Jurkat, Clone E6-1 (cell line): ENCODE measurements at regions not wholly inside any gene's neighbourhood (a gene's known extent, or its start where the extent isn't known, plus 50 kb on each side); places are given as distances from the start of the nearest gene placed in this dataset.
"Not testable (repeated sequence)": the region's sequence is repeated elsewhere in the genome, so short reads cannot be mapped to it uniquely, and the experiment has no call there.

ENCODE experiments used
- DNase-seq: peaks from one replicate; pipeline ENCODE4 v3.0.0-alpha.2; 2011; ENCODE audit warnings: low read depth, low spot score
- H3K4me3 ChIP-seq: 2 replicates; pipeline ENCODE4 v1.5.1; 2011; ENCODE audit warnings: mild to moderate bottlenecking, low read length, control low read depth, moderate library complexity

GRCh38 chr18:14978191-14978590, 230.2 kb downstream of the ANKRD30B start:
- no peak for DNase-seq
- H3K4me3 ChIP-seq = no peak overlapping the region

DNA sequence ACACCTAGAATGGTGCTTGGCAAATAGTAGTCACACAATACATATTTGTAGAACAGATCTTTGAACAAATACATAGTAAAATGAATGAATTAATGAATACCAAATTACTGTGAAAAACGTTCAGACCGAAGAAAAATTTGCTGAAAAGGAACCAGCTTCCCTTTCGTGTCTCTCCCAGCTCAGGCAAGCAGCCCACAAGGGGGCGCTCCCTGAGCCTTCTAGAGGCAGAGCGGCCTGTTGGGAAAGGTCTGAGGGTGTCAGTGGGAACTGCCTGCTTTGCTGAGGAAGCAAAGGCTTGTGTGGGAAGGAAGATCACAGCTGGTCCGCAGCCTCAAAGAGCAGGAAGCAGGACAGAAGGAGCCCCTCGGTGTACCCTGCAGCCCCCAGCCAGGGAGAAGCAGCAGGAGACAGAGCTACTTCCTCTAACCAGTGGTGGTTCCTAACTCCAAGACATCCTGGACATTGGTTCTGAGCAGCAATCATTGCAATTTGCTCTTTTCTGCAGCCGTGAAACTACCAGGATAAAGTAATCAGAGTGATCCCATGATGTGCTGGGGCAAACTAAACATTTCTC, 231.1 kb downstream of the ANKRD30B start:
- peak; percentile 26 for DNase-seq
- no peak overlapping the region for H3K4me3 ChIP-seq

DNA sequence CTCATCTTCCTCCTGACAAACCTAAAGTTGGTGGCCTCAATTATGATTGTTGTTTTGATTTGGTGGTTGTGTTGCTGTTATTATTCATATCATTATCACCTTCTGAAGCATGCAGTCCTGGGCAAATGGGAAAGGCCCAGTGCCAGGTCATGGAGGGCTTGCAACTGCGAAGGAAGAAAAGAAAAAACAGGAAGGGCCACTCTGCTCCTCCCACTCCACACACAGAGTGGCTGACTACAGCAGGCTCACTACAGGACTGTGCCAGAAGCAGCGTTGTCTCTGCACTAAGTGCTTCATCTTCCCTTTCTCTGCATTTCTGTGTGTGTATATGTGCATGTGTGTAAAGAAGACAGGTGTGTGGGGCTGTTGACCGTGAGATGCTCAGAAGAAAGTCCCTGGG, 231.9 kb downstream of the ANKRD30B start:
- H3K4me3 ChIP-seq = no peak overlapping the region
- no peak for DNase-seq

GRCh38 chr18:14984531-14984930, 236.6 kb downstream of the ANKRD30B start:
- not testable (repeated sequence) for H3K4me3 ChIP-seq, DNase-seq

- H3K4me3 ChIP-seq, DNase-seq: not testable (repeated sequence)
Measured at GRCh38 chr18:14985291-14986013, 237.5 kb downstream of the ANKRD30B start.

DNA sequence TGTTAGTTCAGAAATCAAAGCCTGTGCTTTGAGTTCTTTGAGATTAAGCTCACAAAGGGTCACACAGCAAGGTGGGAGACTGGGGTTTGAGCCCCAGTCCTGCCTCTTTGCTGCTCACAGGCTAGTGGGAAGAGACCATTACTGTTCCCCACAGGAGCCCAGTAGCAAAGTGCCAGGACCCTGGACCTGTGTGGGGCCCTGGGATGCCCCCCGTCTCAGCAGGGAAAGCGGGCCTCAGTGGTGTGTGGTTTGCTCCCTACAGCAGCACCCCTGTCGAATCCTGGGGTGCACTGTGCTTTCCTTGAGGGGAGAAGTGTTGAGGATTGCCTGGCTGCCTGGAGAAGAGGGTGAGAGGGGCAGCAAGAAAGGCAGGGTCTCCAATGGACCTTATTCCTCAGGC, 239.4 kb downstream of the ANKRD30B start:
- not testable (repeated sequence) for DNase-seq, H3K4me3 ChIP-seq

DNA sequence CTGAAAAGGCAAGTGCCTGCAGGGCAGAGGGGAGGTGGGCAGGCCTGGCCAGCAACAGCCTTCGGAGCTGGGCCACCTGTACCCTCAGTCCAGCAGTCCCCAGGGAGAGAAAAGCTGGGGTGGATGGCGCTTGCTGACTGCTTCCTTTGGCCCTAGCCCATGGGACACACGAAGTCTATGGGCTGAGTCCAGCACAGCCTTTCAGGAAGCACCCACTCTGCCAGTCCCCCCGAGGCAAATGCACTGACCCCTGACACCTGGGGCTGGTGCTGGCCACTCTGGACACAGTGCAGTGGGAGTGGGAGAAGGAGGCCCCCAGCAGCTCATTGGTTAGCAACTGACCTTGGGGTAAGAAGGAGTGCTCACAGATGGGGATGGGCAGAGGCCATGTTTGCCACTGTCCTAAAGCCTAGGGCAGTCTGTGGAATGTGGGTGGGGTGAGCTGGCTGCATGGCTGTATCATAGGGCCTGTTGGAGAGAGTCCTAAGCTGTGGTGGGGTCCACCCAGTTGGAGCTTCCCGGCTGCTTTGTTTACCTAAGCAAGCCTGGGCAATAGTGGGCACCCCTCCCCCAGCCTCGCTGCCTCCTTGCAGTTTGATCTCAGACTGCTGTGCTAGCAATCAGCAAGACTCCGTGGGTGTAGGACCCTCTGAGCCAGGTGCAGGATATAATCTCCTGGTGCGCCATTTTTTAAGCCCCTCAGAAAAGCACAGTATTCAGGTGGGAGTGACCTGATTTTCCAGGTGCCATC, 240.2 kb downstream of the ANKRD30B start:
- DNase-seq = not testable (repeated sequence)

GRCh38 chr18:14989569-14989968, 241.6 kb downstream of the ANKRD30B start:
- not testable (repeated sequence) for DNase-seq

More for the DNA sequence above, 240.2 kb downstream of the ANKRD30B start:
- not testable (repeated sequence) for H3K4me3 ChIP-seq

DNA sequence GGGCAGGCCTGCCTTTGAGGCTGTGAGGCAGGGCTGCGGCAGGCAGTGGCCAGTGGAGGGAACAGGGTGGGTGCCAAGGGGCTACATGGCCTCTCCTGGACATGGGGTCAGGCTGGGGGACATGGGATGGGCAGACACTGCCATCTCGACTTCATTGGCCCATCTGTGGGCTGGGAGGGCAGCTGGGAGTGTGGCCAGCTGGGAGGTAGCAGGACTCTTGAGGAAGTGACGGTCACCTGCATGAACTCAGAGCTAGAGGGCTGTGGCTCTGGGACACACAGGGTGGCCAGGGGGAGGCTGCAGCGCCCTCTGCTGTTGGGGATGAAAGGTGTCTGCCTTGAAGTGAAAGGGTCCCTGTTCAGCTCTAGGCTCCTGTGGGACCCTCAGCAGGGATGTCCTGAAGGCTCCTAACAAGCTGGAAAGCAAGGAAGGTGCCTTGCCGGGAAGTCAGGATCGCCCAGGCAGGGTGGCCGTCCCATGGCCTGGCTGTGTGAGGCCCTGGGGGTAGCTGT, 244.0 kb downstream of the ANKRD30B start:
- not testable (repeated sequence) for DNase-seq, H3K4me3 ChIP-seq

More at GRCh38 chr18:14989569-14989968, 241.6 kb downstream of the ANKRD30B start:
- H3K4me3 ChIP-seq = not testable (repeated sequence)

DNA sequence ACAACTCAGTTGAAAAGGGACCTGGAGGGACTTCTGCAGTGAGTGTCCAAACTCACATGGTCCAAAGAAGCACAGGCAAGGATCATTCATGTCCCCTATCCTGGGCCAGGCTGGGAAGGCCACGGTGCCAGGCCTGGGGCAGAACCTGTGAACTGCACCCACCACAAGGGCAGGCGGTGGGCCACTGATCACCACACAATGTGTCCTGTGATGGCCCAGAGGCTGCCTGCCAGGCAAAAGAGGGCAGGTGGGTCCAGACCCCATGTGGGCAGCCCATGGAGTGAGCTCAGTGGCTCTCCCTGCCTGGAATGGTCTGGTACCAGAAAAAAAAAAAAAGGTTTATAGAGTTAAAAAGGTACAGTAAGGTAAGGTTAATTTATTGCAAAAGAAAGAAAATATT, 244.8 kb downstream of the ANKRD30B start:
- not testable (repeated sequence) for DNase-seq, H3K4me3 ChIP-seq

DNA sequence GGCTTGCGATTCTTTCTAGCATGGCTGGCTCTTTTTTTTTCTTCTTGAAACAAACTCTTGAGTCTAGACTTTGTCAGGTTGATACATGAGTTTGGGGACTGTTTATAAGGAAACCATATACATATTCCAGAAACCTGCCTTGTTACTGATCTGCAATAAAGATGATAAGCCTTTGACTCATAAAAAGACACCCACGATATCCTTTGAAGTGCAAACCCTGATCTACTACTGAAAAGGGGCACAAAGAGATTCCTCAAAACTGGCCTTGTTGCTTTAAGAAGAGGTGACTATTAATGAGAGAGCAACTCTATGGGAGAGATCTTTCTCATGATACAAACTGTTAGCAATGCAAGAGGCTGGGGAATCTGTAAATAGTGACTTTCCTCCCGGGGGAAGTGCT, 247.1 kb downstream of the ANKRD30B start:
- not testable (repeated sequence) for DNase-seq, H3K4me3 ChIP-seq

GRCh38 chr18:14997357-14997756, 249.4 kb downstream of the ANKRD30B start:
- H3K4me3 ChIP-seq = no peak overlapping the region
- no peak for DNase-seq

- not testable (repeated sequence) for DNase-seq, H3K4me3 ChIP-seq
Measured at GRCh38 chr18:14997899-14998298, 249.9 kb downstream of the ANKRD30B start.

GRCh38 chr18:14998360-14999042, 250.5 kb downstream of the ANKRD30B start:
- DNase-seq = not testable (repeated sequence)

GRCh38 chr18:14999085-14999975, 251.4 kb downstream of the ANKRD30B start:
- no peak overlapping the region for H3K4me3 ChIP-seq
- DNase-seq = no peak

More at GRCh38 chr18:14998360-14999042, 250.5 kb downstream of the ANKRD30B start:
- not testable (repeated sequence) for H3K4me3 ChIP-seq

- DNase-seq, H3K4me3 ChIP-seq: not testable (repeated sequence)
Measured at GRCh38 chr18:15000119-15001037, 252.4 kb downstream of the ANKRD30B start.
